H1 (cell line): ENCODE measurements at regions not wholly inside any gene's neighbourhood (a gene's known extent, or its start where the extent isn't known, plus 50 kb on each side); places are given as distances from the start of the nearest gene placed in this dataset.
"Not testable (repeated sequence)": the region's sequence is repeated elsewhere in the genome, so short reads cannot be mapped to it uniquely, and the experiment has no call there.

ENCODE experiments used
- CTCF ChIA-PET: fragments of 300-600 bp; sonication (Branson Sonifier 250); formaldehyde crosslinking; loops from one replicate; lab custom pipeline; 2021; ENCODE audit not compliant: partially characterized antibody; lab: Charles Lee
- POLR2A ChIA-PET: fragments of 300-600 bp; sonication (Branson Sonifier 250); formaldehyde crosslinking; loops from one replicate; lab custom pipeline; 2021; ENCODE audit warnings: inconsistent platforms; ENCODE audit not compliant: partially characterized antibody; lab: Charles Lee
- DNase-seq, 2 experiments: peaks; one replicate each; pipeline versions ENCODE4 v3.0.0 to v3.0.0-alpha.2; 2010 to 2022; ENCODE audit warnings: low spot score in 2 of 2, low read depth in 1 of 2, mixed read lengths in 1 of 2
- FAIRE-seq: peaks from 2 replicates; lab custom pipeline; 2011; peaks lifted over from hg19 to GRCh38; lab: Jason Lieb, UNC
- H2AFZ ChIP-seq: 2 replicates; pipeline ENCODE4 v1.8.1; 2012; ENCODE audit warnings: low read length, inconsistent platforms
- H2AK5ac ChIP-seq: 2 replicates; pipeline ENCODE4 v1.6.1; 2013; ENCODE audit warnings: low read depth, low read length
- H2BK120ac ChIP-seq: replicated peaks from 2 replicates; pipeline ENCODE3; 2013; ENCODE audit warnings: low read depth, low read length, inconsistent platforms
- H2BK12ac ChIP-seq: 2 replicates; pipeline ENCODE4 v1.6.1; 2013; ENCODE audit warnings: low read depth, low read length
- H2BK15ac ChIP-seq: 2 replicates; pipeline ENCODE4 v1.6.1; 2013; ENCODE audit warnings: low read length
- H2BK20ac ChIP-seq: 2 replicates; pipeline ENCODE4 v1.6.1; 2013; ENCODE audit warnings: low read length
- H2BK5ac ChIP-seq: 2 replicates; pipeline ENCODE4 v1.6.1; 2013; ENCODE audit warnings: low read depth, low read length
- H3K14ac ChIP-seq: 2 replicates; pipeline ENCODE4 v1.6.1; 2013; ENCODE audit warnings: inconsistent platforms; ENCODE audit not compliant: insufficient read length
- H3K18ac ChIP-seq: 2 replicates; pipeline ENCODE4 v1.6.1; 2013; ENCODE audit warnings: low read length; ENCODE audit errors: extremely low read depth
- H3K23ac ChIP-seq: 2 replicates; pipeline ENCODE4 v1.6.1; 2013; ENCODE audit warnings: inconsistent platforms; ENCODE audit not compliant: insufficient read length
- H3K23me2 ChIP-seq: 2 replicates; pipeline ENCODE4 v1.6.1; 2013; ENCODE audit warnings: low read depth, low read length
- H3K27ac ChIP-seq: 2 replicates; pipeline ENCODE4 v1.6.1; 2011; ENCODE audit warnings: low read depth, low read length, inconsistent platforms
- H3K27me3 ChIP-seq, 4 experiments: replicated peaks in 1 of 4; 1 replicate in 1 of 4; 2 replicates in 3 of 4; pipeline versions ENCODE4 v1.6.1 to v1.8.1; 2011 to 2013; ENCODE audit warnings: low read length in 3 of 4, mild to moderate bottlenecking in 3 of 4, inconsistent platforms in 2 of 4, mixed read lengths in 2 of 4, moderate library complexity in 1 of 4; ENCODE audit not compliant: control insufficient read depth in 3 of 4, insufficient read depth in 3 of 4; ENCODE audit errors: extremely low read depth in 1 of 4
- H3K36me3 ChIP-seq, 4 experiments: 2 replicates each; pipeline versions ENCODE4 v1.6.1 to v1.8.1; 2011 to 2013; ENCODE audit warnings: mild to moderate bottlenecking in 4 of 4, low read length in 3 of 4, moderate library complexity in 2 of 4, control low read depth in 1 of 4, inconsistent platforms in 1 of 4; ENCODE audit not compliant: insufficient read depth in 4 of 4, control insufficient read depth in 2 of 4
- H3K4ac ChIP-seq: replicated peaks from 2 replicates; pipeline ENCODE3; 2013; ENCODE audit warnings: low read length, low read depth, mixed read lengths, inconsistent platforms; ENCODE audit not compliant: insufficient read length
- H3K4me1 ChIP-seq, 4 experiments: replicated peaks in 1 of 4; 1 replicate in 1 of 4; 2 replicates in 3 of 4; pipeline versions ENCODE4 v1.6.1 to v1.8.1; 2011 to 2013; ENCODE audit warnings: low read length in 3 of 4, inconsistent platforms in 2 of 4, mixed read lengths in 1 of 4; ENCODE audit not compliant: insufficient read depth in 4 of 4, control insufficient read depth in 3 of 4
- H3K4me2 ChIP-seq, 2 experiments: 2 replicates each; pipeline versions ENCODE4 v1.6.1 to v1.8.1; 2011 to 2013; ENCODE audit warnings: low read depth in 2 of 2, low read length in 2 of 2, control low read depth in 1 of 2, inconsistent platforms in 1 of 2, mild to moderate bottlenecking in 1 of 2; ENCODE audit not compliant: insufficient read depth in 1 of 2
- H3K4me3 ChIP-seq, 4 experiments: fragments of 200-600, 300-600 bp in 1 of 4; sonication (generic), shearing (Covaris generic), sonication (Bioruptor Twin) in 1 of 4; 2 replicates each; pipeline versions ENCODE4 v1.5.1 to v1.8.1; 2011 to 2016; ENCODE audit warnings: low read length in 4 of 4, low read depth in 3 of 4, control low read depth in 2 of 4, inconsistent platforms in 2 of 4, mild to moderate bottlenecking in 2 of 4, mixed read lengths in 1 of 4, moderate library complexity in 1 of 4; ENCODE audit not compliant: insufficient read depth in 2 of 4; ENCODE audit errors: extremely low read depth in 1 of 4
- H3K56ac ChIP-seq: replicated peaks from 2 replicates; pipeline ENCODE3; 2013; ENCODE audit warnings: low read depth, mild to moderate bottlenecking, mixed read lengths, low read length, inconsistent platforms; ENCODE audit not compliant: insufficient read length
- H3K79me1 ChIP-seq: 2 replicates; pipeline ENCODE4 v1.6.1; 2013; ENCODE audit warnings: low read depth, low read length, control low read depth
- H3K79me2 ChIP-seq, 2 experiments: 2 replicates each; pipeline versions ENCODE4 v1.6.1 to v1.8.1; 2012 to 2013; ENCODE audit warnings: low read length in 2 of 2, mild to moderate bottlenecking in 2 of 2, inconsistent platforms in 1 of 2; ENCODE audit not compliant: insufficient read depth in 2 of 2, control insufficient read depth in 1 of 2
- H3K9ac ChIP-seq, 4 experiments: replicated peaks in 1 of 4; 1 replicate in 1 of 4; 2 replicates in 3 of 4; pipeline versions ENCODE4 v1.6.1 to v1.8.1; 2011 to 2013; ENCODE audit warnings: low read depth in 3 of 4, low read length in 3 of 4, control low read depth in 2 of 4, mild to moderate bottlenecking in 2 of 4, moderate library complexity in 2 of 4, inconsistent platforms in 1 of 4; ENCODE audit errors: extremely low read depth in 1 of 4
- H3K9me3 ChIP-seq, 2 experiments: 2 replicates each; pipeline versions ENCODE4 v1.6.1 to v1.8.1; 2012 to 2013; ENCODE audit warnings: mild to moderate bottlenecking in 2 of 2, moderate library complexity in 2 of 2, control low read depth in 1 of 2, inconsistent platforms in 1 of 2, low read depth in 1 of 2, low read length in 1 of 2, mixed read lengths in 1 of 2; ENCODE audit not compliant: insufficient read depth in 2 of 2
- H4K20me1 ChIP-seq, 2 experiments: replicated peaks in 1 of 2; 2 replicates each; pipeline versions ENCODE3 to v1.8.1; 2011 to 2013; ENCODE audit warnings: inconsistent platforms in 2 of 2, low read length in 2 of 2, mild to moderate bottlenecking in 1 of 2; ENCODE audit not compliant: insufficient read depth in 2 of 2, control insufficient read depth in 1 of 2
- H4K5ac ChIP-seq: 2 replicates; pipeline ENCODE4 v1.6.1; 2013; ENCODE audit warnings: low read length, low read depth, mixed read lengths, inconsistent platforms; ENCODE audit not compliant: insufficient read length
- H4K8ac ChIP-seq: 2 replicates; pipeline ENCODE4 v1.8.0; 2013; ENCODE audit warnings: mild to moderate bottlenecking, moderate library complexity, low read length, inconsistent platforms; ENCODE audit not compliant: insufficient read depth; ENCODE audit errors: extremely low read depth
- H4K91ac ChIP-seq: replicated peaks from 2 replicates; pipeline ENCODE3; 2013; ENCODE audit warnings: low read length, mixed read lengths, inconsistent platforms; ENCODE audit not compliant: insufficient read length
- EZH2 ChIP-seq: fragments of 200-600 bp; sonication (generic); IDR thresholded peaks from 2 replicates; pipeline ENCODE4 v1.7.1; 2012; ENCODE audit warnings: low read depth, mild to moderate bottlenecking, moderate library complexity, low read length, inconsistent platforms; ENCODE audit not compliant: severe bottlenecking
- MAX ChIP-seq: IDR thresholded peaks from 2 replicates; pipeline ENCODE4 v1.6.1; 2012; ENCODE audit warnings: inconsistent platforms
- TAF1 ChIP-seq: IDR thresholded peaks from 2 replicates; pipeline ENCODE4 v1.6.1; 2011; ENCODE audit warnings: mild to moderate bottlenecking, low read depth, low read length
- WGBS, 2 experiments: shearing (Covaris generic) in 1 of 2; methylation state at CpG; one replicate each; pipeline versions ENCODE4 v1.1.6 to v1.1.7; 2013 to 2015; ENCODE audit warnings: low lambda C conversion rate in 2 of 2, mixed read lengths in 2 of 2, inconsistent platforms in 1 of 2, low coverage in 1 of 2, missing lambda C conversion rate in 1 of 2; ENCODE audit not compliant: insufficient replicate concordance in 2 of 2, insufficient coverage in 1 of 2, insufficient read length in 1 of 2; ENCODE audit errors: extremely low coverage in 1 of 2, missing lambda C conversion rate in 1 of 2; 5-methylcytosine and 5-hydroxymethylcytosine counted together

- TF ChIP-seq EZH2 (no peak), MAX (no peak), TAF1 (no peak)
These were observed 59.1 kb upstream of the ZNF30 start (continued) for GRCh38 chr19:34867631-34868030.

GRCh38 chr19:34865225-34865624 lies 61.5 kb upstream of the ZNF30 start:
- H3K4me1 ChIP-seq, H2AFZ ChIP-seq, H3K4me2 ChIP-seq, H4K91ac ChIP-seq, H2BK120ac ChIP-seq, POLR2A ChIA-PET, CTCF ChIA-PET, H3K23me2 ChIP-seq, H3K27me3 ChIP-seq, H2BK15ac ChIP-seq, H4K20me1 ChIP-seq, H3K23ac ChIP-seq, H3K4me3 ChIP-seq, H4K5ac ChIP-seq, H3K9me3 ChIP-seq, H2BK5ac ChIP-seq, H3K56ac ChIP-seq, DNase-seq, H3K79me1 ChIP-seq, H4K8ac ChIP-seq, H3K4ac ChIP-seq, H3K36me3 ChIP-seq, FAIRE-seq, H2BK12ac ChIP-seq, H3K18ac ChIP-seq, H3K79me2 ChIP-seq, H2BK20ac ChIP-seq, H3K27ac ChIP-seq, H3K9ac ChIP-seq, H3K14ac ChIP-seq, H2AK5ac ChIP-seq: not testable (repeated sequence)
- 100% methylated on average over 1 of the region's 2 CpGs; no CpG with 5 or more reads in 1 of the 2 experiments for WGBS, 2 experiments
